ENCODE measurements at regions not wholly inside any gene's neighbourhood (a gene's known extent, or its start where the extent isn't known, plus 50 kb on each side); places are given as distances from the start of the nearest gene placed in this dataset.
"Not testable (repeated sequence)": the region's sequence is repeated elsewhere in the genome, so short reads cannot be mapped to it uniquely, and the experiment has no call there.

- no peaks in the 10 kb centered on the region for H3K36me3 ChIP-seq (ENCODE audit: control insufficient read depth, insufficient read depth, low read length)
- H3K9me3 ChIP-seq (ENCODE audit: control insufficient read depth, insufficient read depth, low read length), result no peaks in the 10 kb centered on the region
- H3K27me3 ChIP-seq (ENCODE audit: control insufficient read depth, insufficient read depth, low read length), result no peaks in the 10 kb centered on the region
- WGBS (ENCODE audit: insufficient coverage, insufficient read length), result no CpG with 5 or more reads among the region's 2 CpGs
- H3K4me3 ChIP-seq (ENCODE audit: low read length), result no peak overlapping the region
- H3K4me1 ChIP-seq (ENCODE audit: control insufficient read depth, insufficient read depth, low read length), result no peaks in the 10 kb centered on the region
- H3K27ac ChIP-seq (ENCODE audit: low read length), result no peak overlapping the region
- no peak for DNase-seq (ENCODE audit: low read depth, low spot score)
These were observed 125.7 kb downstream of the ZNF608 start for GRCh38 chr5:124620743-124621142.

GRCh38 chr5:124619121-124619520 lies 127.3 kb downstream of the ZNF608 start:
- H3K4me1 ChIP-seq (ENCODE audit: control insufficient read depth, insufficient read depth, low read length), result no peaks in the 10 kb centered on the region
- no peaks in the 10 kb centered on the region for H3K9me3 ChIP-seq (ENCODE audit: control insufficient read depth, insufficient read depth, low read length)
- DNase-seq (ENCODE audit: low read depth, low spot score), result no peak
- H3K27me3 ChIP-seq (ENCODE audit: control insufficient read depth, insufficient read depth, low read length), result no peaks in the 10 kb centered on the region
- H3K4me3 ChIP-seq (ENCODE audit: low read length), result no peak overlapping the region
- H3K27ac ChIP-seq (ENCODE audit: low read length), result no peak overlapping the region
- WGBS (ENCODE audit: insufficient coverage, insufficient read length), result no CpG with 5 or more reads among the region's 4 CpGs
- no peaks in the 10 kb centered on the region for H3K36me3 ChIP-seq (ENCODE audit: control insufficient read depth, insufficient read depth, low read length)

GRCh38 chr5:124617787-124618186 lies 128.7 kb downstream of the ZNF608 start:
- no CpG with 5 or more reads among the region's 1 CpG for WGBS (ENCODE audit: insufficient coverage, insufficient read length)
- no peaks in the 10 kb centered on the region for H3K4me1 ChIP-seq (ENCODE audit: control insufficient read depth, insufficient read depth, low read length)
- DNase-seq (ENCODE audit: low read depth, low spot score), result no peak

GRCh38 chr5:124614836-124615385 lies 131.5 kb downstream of the ZNF608 start:
- Histone ChIP-seq H3K4me3 (ENCODE audit: low read length) (no peak overlapping the region), H3K36me3 (ENCODE audit: control insufficient read depth, insufficient read depth, low read length) (no peaks in the 10 kb centered on the region), H3K27ac (ENCODE audit: low read length) (no peak overlapping the region), H3K27me3 (ENCODE audit: control insufficient read depth, insufficient read depth, low read length) (no peaks in the 10 kb centered on the region), H3K4me1 (ENCODE audit: control insufficient read depth, insufficient read depth, low read length) (no peaks in the 10 kb centered on the region), H3K9me3 (ENCODE audit: control insufficient read depth, insufficient read depth, low read length) (no peaks in the 10 kb centered on the region)
- no peak for DNase-seq (ENCODE audit: low read depth, low spot score)
- WGBS (ENCODE audit: insufficient coverage, insufficient read length), result no CpG with 5 or more reads among the region's 2 CpGs

More at GRCh38 chr5:124617787-124618186, 128.7 kb downstream of the ZNF608 start:
- Histone ChIP-seq H3K4me3 (ENCODE audit: low read length) (no peak overlapping the region), H3K27me3 (ENCODE audit: control insufficient read depth, insufficient read depth, low read length) (no peaks in the 10 kb centered on the region), H3K9me3 (ENCODE audit: control insufficient read depth, insufficient read depth, low read length) (no peaks in the 10 kb centered on the region), H3K36me3 (ENCODE audit: control insufficient read depth, insufficient read depth, low read length) (no peaks in the 10 kb centered on the region), H3K27ac (ENCODE audit: low read length) (no peak overlapping the region)

GRCh38 chr5:124614105-124614504 lies 132.3 kb downstream of the ZNF608 start:
- no CpG with 5 or more reads among the region's 1 CpG for WGBS (ENCODE audit: insufficient coverage, insufficient read length)
- H3K27ac ChIP-seq (ENCODE audit: low read length), result no peak overlapping the region
- no peaks in the 10 kb centered on the region for H3K9me3 ChIP-seq (ENCODE audit: control insufficient read depth, insufficient read depth, low read length)
- no peaks in the 10 kb centered on the region for H3K27me3 ChIP-seq (ENCODE audit: control insufficient read depth, insufficient read depth, low read length)
- no peaks in the 10 kb centered on the region for H3K4me1 ChIP-seq (ENCODE audit: control insufficient read depth, insufficient read depth, low read length)
- H3K4me3 ChIP-seq (ENCODE audit: low read length), result no peak overlapping the region
- DNase-seq (ENCODE audit: low read depth, low spot score), result no peak
- no peaks in the 10 kb centered on the region for H3K36me3 ChIP-seq (ENCODE audit: control insufficient read depth, insufficient read depth, low read length)

GRCh38 chr5:124613273-124613953 lies 133.0 kb downstream of the ZNF608 start:
- H3K36me3 ChIP-seq (ENCODE audit: control insufficient read depth, insufficient read depth, low read length), result no peaks in the 10 kb centered on the region
- H3K4me3 ChIP-seq (ENCODE audit: low read length), result no peak overlapping the region
- DNase-seq (ENCODE audit: low read depth, low spot score), result no peak
- no peaks in the 10 kb centered on the region for H3K4me1 ChIP-seq (ENCODE audit: control insufficient read depth, insufficient read depth, low read length)
- no CpG with 5 or more reads among the region's 3 CpGs for WGBS (ENCODE audit: insufficient coverage, insufficient read length)
- no peak overlapping the region for H3K27ac ChIP-seq (ENCODE audit: low read length)
- no peaks in the 10 kb centered on the region for H3K9me3 ChIP-seq (ENCODE audit: control insufficient read depth, insufficient read depth, low read length)
- no peaks in the 10 kb centered on the region for H3K27me3 ChIP-seq (ENCODE audit: control insufficient read depth, insufficient read depth, low read length)

GRCh38 chr5:124612023-124612422 lies 134.4 kb downstream of the ZNF608 start:
- H3K9me3 ChIP-seq (ENCODE audit: control insufficient read depth, insufficient read depth, low read length), result no peaks in the 10 kb centered on the region
- H3K27ac ChIP-seq (ENCODE audit: low read length), result no peak overlapping the region
- no peaks in the 10 kb centered on the region for H3K36me3 ChIP-seq (ENCODE audit: control insufficient read depth, insufficient read depth, low read length)
- DNase-seq (ENCODE audit: low read depth, low spot score), result no peak
- no peak overlapping the region for H3K4me3 ChIP-seq (ENCODE audit: low read length)
- H3K4me1 ChIP-seq (ENCODE audit: control insufficient read depth, insufficient read depth, low read length), result no peaks in the 10 kb centered on the region
- WGBS (ENCODE audit: insufficient coverage, insufficient read length), result no CpG with 5 or more reads among the region's 7 CpGs
- H3K27me3 ChIP-seq (ENCODE audit: control insufficient read depth, insufficient read depth, low read length), result no peaks in the 10 kb centered on the region

- H3K9me3 ChIP-seq (ENCODE audit: control insufficient read depth, insufficient read depth, low read length); DNase-seq (ENCODE audit: low read depth, low spot score); H3K4me1 ChIP-seq (ENCODE audit: control insufficient read depth, insufficient read depth, low read length); H3K36me3 ChIP-seq (ENCODE audit: control insufficient read depth, insufficient read depth, low read length); H3K27me3 ChIP-seq (ENCODE audit: control insufficient read depth, insufficient read depth, low read length); H3K27ac ChIP-seq (ENCODE audit: low read length); H3K4me3 ChIP-seq (ENCODE audit: low read length): not testable (repeated sequence)
- WGBS (ENCODE audit: insufficient coverage, insufficient read length), result no CpG with 5 or more reads among the region's 1 CpG
These were observed 135.2 kb downstream of the ZNF608 start for GRCh38 chr5:124611262-124611661.

GRCh38 chr5:124609685-124610084 lies 136.8 kb downstream of the ZNF608 start:
- no CpG with 5 or more reads among the region's 1 CpG for WGBS (ENCODE audit: insufficient coverage, insufficient read length)
- DNase-seq (ENCODE audit: low read depth, low spot score); H3K36me3 ChIP-seq (ENCODE audit: control insufficient read depth, insufficient read depth, low read length); H3K27ac ChIP-seq (ENCODE audit: low read length); H3K9me3 ChIP-seq (ENCODE audit: control insufficient read depth, insufficient read depth, low read length); H3K4me1 ChIP-seq (ENCODE audit: control insufficient read depth, insufficient read depth, low read length); H3K27me3 ChIP-seq (ENCODE audit: control insufficient read depth, insufficient read depth, low read length); H3K4me3 ChIP-seq (ENCODE audit: low read length): not testable (repeated sequence)

GRCh38 chr5:124606543-124606942 lies 139.9 kb downstream of the ZNF608 start:
- no peak overlapping the region for H3K27ac ChIP-seq (ENCODE audit: low read length)
- no peak for DNase-seq (ENCODE audit: low read depth, low spot score)
- no peaks in the 10 kb centered on the region for H3K36me3 ChIP-seq (ENCODE audit: control insufficient read depth, insufficient read depth, low read length)
- no CpG with 5 or more reads among the region's 2 CpGs for WGBS (ENCODE audit: insufficient coverage, insufficient read length)
- H3K4me3 ChIP-seq (ENCODE audit: low read length), result no peak overlapping the region
- no peaks in the 10 kb centered on the region for H3K4me1 ChIP-seq (ENCODE audit: control insufficient read depth, insufficient read depth, low read length)
- no peaks in the 10 kb centered on the region for H3K9me3 ChIP-seq (ENCODE audit: control insufficient read depth, insufficient read depth, low read length)
- H3K27me3 ChIP-seq (ENCODE audit: control insufficient read depth, insufficient read depth, low read length), result no peaks in the 10 kb centered on the region

GRCh38 chr5:124606093-124606492 lies 140.3 kb downstream of the ZNF608 start:
- Histone ChIP-seq H3K9me3 (ENCODE audit: control insufficient read depth, insufficient read depth, low read length) (no peaks in the 10 kb centered on the region), H3K27ac (ENCODE audit: low read length) (no peak overlapping the region), H3K4me1 (ENCODE audit: control insufficient read depth, insufficient read depth, low read length) (no peaks in the 10 kb centered on the region), H3K4me3 (ENCODE audit: low read length) (no peak overlapping the region), H3K27me3 (ENCODE audit: control insufficient read depth, insufficient read depth, low read length) (no peaks in the 10 kb centered on the region), H3K36me3 (ENCODE audit: control insufficient read depth, insufficient read depth, low read length) (no peaks in the 10 kb centered on the region)
- WGBS (ENCODE audit: insufficient coverage, insufficient read length), result no CpG with 5 or more reads among the region's 2 CpGs
- DNase-seq (ENCODE audit: low read depth, low spot score), result no peak

All from iPS DF 6.9 (cell line).